GM23248 (cell line): ENCODE measurements at regions not wholly inside any gene's neighbourhood (a gene's known extent, or its start where the extent isn't known, plus 50 kb on each side); places are given as distances from the start of the nearest gene placed in this dataset.

ENCODE experiments used
- DNase-seq: peaks from one replicate; pipeline ENCODE4 v3.0.0-alpha.2; 2015
- H2AFZ ChIP-seq: fragments of 200-600 bp; sonication (generic); 2 replicates; pipeline ENCODE4 v1.6.1; 2016; ENCODE audit warnings: antibody characterized with exemption
- H3F3A ChIP-seq: fragments of 200-600 bp; sonication (generic); 2 replicates; pipeline ENCODE4 v1.6.1; 2016; ENCODE audit warnings: mild to moderate bottlenecking, antibody characterized with exemption, mixed run types; ENCODE audit not compliant: insufficient read depth
- H3K27ac ChIP-seq: fragments of 200-600 bp; sonication (generic); 2 replicates; pipeline ENCODE4 v1.5.1; 2016; ENCODE audit warnings: mild to moderate bottlenecking
- H3K27me3 ChIP-seq: fragments of 200-600 bp; sonication (generic); replicated peaks from 2 replicates; pipeline ENCODE4 v1.6.1; 2016; ENCODE audit warnings: mild to moderate bottlenecking; ENCODE audit not compliant: insufficient read depth
- H3K36me3 ChIP-seq: fragments of 200-600 bp; sonication (generic); 2 replicates; pipeline ENCODE4 v1.6.1; 2016; ENCODE audit warnings: low read depth, mild to moderate bottlenecking
- H3K4me1 ChIP-seq: fragments of 200-600 bp; sonication (generic); 2 replicates; pipeline ENCODE4 v1.6.1; 2016; ENCODE audit warnings: mild to moderate bottlenecking; ENCODE audit not compliant: insufficient read depth
- H3K4me2 ChIP-seq: fragments of 200-600 bp; sonication (generic); one replicate; pipeline ENCODE4 v1.6.1; 2016; ENCODE audit warnings: mild to moderate bottlenecking; ENCODE audit not compliant: unreplicated experiment
- H3K4me3 ChIP-seq: fragments of 200-600 bp; sonication (generic); 2 replicates; pipeline ENCODE4 v1.5.1; 2016; ENCODE audit warnings: mild to moderate bottlenecking
- H3K79me2 ChIP-seq: fragments of 200-600 bp; sonication (generic); 2 replicates; pipeline ENCODE4 v1.6.1; 2016; ENCODE audit warnings: mild to moderate bottlenecking; ENCODE audit not compliant: insufficient read depth
- H3K9ac ChIP-seq: fragments of 200-600 bp; sonication (generic); 2 replicates; pipeline ENCODE4 v1.6.1; 2016; ENCODE audit warnings: mild to moderate bottlenecking
- H3K9me2 ChIP-seq: fragments of 200-600 bp; sonication (generic); 2 replicates; pipeline ENCODE4 v1.6.1; 2016; ENCODE audit warnings: mixed run types, mild to moderate bottlenecking, moderate library complexity; ENCODE audit not compliant: insufficient read depth
- H3K9me3 ChIP-seq: fragments of 200-600 bp; sonication (generic); one replicate; pipeline ENCODE4 v1.6.1; 2017; ENCODE audit warnings: low read depth
- H4K20me1 ChIP-seq: fragments of 200-600 bp; sonication (generic); 2 replicates; pipeline ENCODE4 v1.6.0; 2016; ENCODE audit not compliant: insufficient read depth
- EZH2 ChIP-seq: fragments of 200-600 bp; sonication (generic); IDR thresholded peaks from 2 replicates; pipeline ENCODE4 v1.6.1; 2018; ENCODE audit warnings: antibody characterized with exemption, mild to moderate bottlenecking; ENCODE audit not compliant: insufficient read depth, poor library complexity, severe bottlenecking
- EZH2phosphoT487 ChIP-seq: fragments of 200-600 bp; sonication (generic); IDR thresholded peaks from 2 replicates; pipeline ENCODE4 v1.6.1; 2018; ENCODE audit warnings: antibody characterized with exemption, moderate library complexity, mild to moderate bottlenecking, low read depth; ENCODE audit not compliant: insufficient read depth
- WGBS, 2 experiments: methylation state at CpG; one replicate each; pipeline ENCODE4 v1.1.6; 2015 to 2017; ENCODE audit warnings: low lambda C conversion rate in 2 of 2, low coverage in 1 of 2; ENCODE audit errors: missing lambda C conversion rate in 2 of 2; 5-methylcytosine and 5-hydroxymethylcytosine counted together
- in situ Hi-C: fragments of 300-500 bp; cut with MboI; formaldehyde crosslinking; loops from 2 replicates; pipeline ENCODE4 v1.15.0; 2020

DNA sequence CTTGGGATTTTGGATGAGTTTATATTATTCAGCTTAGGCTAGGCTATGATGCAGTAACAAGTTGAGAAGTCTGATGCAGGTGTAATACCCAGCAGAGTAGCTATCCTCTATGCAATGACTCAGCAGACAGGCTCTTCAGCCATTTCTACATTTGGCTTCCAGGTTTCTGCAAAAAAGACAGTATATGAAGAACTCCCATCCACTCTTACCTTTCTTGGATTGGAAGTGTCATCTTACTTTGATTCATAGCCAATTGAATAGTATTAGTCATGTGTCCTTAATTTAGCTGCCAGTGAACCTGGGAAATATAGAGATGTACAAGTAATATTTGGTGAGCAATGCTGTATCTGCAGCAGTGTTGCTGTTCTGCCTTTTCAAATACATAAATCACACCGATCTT, 127.8 kb upstream of the NPSR1 start:
- Histone ChIP-seq H3K27me3 (no peaks in the 10 kb centered on the region), H3K9ac (no peak overlapping the region), H3F3A (no peaks in the 10 kb centered on the region), H3K27ac (no peak overlapping the region), H4K20me1 (no peaks in the 10 kb centered on the region), H3K9me2 (no peaks in the 10 kb centered on the region; the same call in 1 of the 2 replicates), H3K4me3 (no peak overlapping the region), H3K9me3 (no peaks in the 10 kb centered on the region), H3K4me1 (no peaks in the 10 kb centered on the region), H3K36me3 (no peaks in the 10 kb centered on the region), H3K4me2 (no peak overlapping the region), H3K79me2 (no peaks in the 10 kb centered on the region), H2AFZ (no peak overlapping the region)
- in situ Hi-C loops, result no loop called here
- 0 to 2% methylated on average over 1 of the region's 1 CpG for WGBS, 2 experiments
- TF ChIP-seq EZH2phosphoT487 (no peak), EZH2 (no peak)
- no peak for DNase-seq

DNA sequence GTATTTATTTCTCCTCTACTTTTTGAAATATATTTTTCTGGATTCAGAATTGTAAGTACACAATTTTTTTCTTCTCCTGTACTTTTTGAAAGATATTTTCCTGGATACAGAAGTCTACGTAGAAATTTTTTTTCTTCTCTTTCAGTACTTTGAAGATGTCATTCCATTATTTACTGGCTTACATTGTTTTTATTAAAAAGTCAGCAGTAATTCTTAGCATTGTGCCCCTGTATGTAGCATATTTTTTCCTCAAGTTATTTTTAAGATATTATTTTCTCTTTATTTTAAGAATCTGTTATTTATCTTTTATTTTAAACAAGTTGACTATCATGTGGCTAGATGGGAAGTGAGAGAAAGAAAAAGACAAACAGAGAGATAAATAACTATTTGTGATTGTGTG, 119.0 kb upstream of the NPSR1 start:
- Histone ChIP-seq H3K27me3 (no peaks in the 10 kb centered on the region), H3F3A (no peaks in the 10 kb centered on the region), H3K27ac (no peak overlapping the region), H3K4me1 (no peaks in the 10 kb centered on the region), H3K4me2 (no peak overlapping the region), H3K9me3 (no peaks in the 10 kb centered on the region), H3K4me3 (no peak overlapping the region), H2AFZ (no peak overlapping the region), H4K20me1 (no peaks in the 10 kb centered on the region), H3K36me3 (no peaks in the 10 kb centered on the region), H3K79me2 (no peaks in the 10 kb centered on the region), H3K9ac (no peak overlapping the region), H3K9me2 (no peaks in the 10 kb centered on the region)
- WGBS, 2 experiments, result 24 to 43% methylated on average over 1 of the region's 1 CpG
- TF ChIP-seq EZH2phosphoT487 (no peak), EZH2 (no peak)
- in situ Hi-C loops, result no loop called here
- DNase-seq, result no peak

DNA sequence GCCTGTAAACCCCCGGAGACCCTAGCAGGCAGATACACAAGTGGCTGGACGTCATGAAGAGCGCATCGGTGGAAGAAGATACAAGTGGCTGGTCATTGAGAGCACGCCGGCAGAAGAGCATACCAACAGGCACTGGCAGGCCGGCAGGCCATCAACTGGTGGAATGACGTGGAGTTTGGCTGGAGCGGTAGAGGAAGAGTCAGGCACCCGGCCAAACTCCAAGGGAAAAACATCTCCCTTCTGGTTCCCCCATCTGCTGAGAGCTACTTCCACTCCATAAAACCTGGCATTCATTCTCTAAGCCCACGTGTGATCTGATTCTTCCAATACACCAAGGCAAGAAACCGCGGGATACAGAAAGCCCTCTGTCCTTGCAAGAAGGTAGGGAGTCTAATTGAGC, 113.4 kb upstream of the NPSR1 start:
- Histone ChIP-seq H3K9ac (no peak overlapping the region), H3K4me3 (no peak overlapping the region), H3K79me2 (no peaks in the 10 kb centered on the region), H3K4me1 (no peaks in the 10 kb centered on the region), H3K4me2 (no peak overlapping the region), H3K27me3 (no peaks in the 10 kb centered on the region; the same call in 1 of the 2 replicates), H4K20me1 (no peaks in the 10 kb centered on the region), H3K27ac (no peak overlapping the region), H3K36me3 (no peaks in the 10 kb centered on the region), H2AFZ (no peak overlapping the region), H3F3A (no peaks in the 10 kb centered on the region), H3K9me2 (peaks cover 4% of the 10 kb centered on the region), H3K9me3 (no peaks in the 10 kb centered on the region)
- in situ Hi-C loops, result no loop called here
- no peak for DNase-seq
- TF ChIP-seq EZH2phosphoT487 (no peak), EZH2 (no peak)
- 60 to 65% methylated on average over 13 of the region's 13 CpGs for WGBS, 2 experiments

DNA sequence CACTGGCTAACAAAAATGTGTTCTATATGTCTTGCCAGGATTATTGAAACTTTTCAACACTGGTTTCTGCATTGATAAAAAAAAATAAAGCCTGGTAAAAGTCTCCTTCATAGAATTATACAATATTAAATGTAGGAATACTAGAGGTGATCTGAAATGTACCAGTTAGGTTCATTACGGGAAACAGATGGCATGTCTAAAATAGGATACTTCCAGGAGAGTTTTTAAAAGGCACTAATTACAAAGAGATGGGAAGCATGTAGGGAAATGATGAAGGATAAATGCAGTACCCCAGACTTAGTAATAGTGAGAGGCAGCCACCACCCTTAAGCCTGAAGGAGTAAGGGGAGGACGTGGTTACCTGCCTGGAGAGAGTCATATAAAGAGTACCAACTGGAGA, 107.0 kb upstream of the NPSR1 start:
- no peak overlapping the region for H3K27ac ChIP-seq
- 17 to 20% methylated on average over 2 of the region's 2 CpGs for WGBS, 2 experiments
- H3K9me3 ChIP-seq, result no peaks in the 10 kb centered on the region
- H3K9me2 ChIP-seq, result peaks cover 4% of the 10 kb centered on the region
- H3K79me2 ChIP-seq, result no peaks in the 10 kb centered on the region
- H3K36me3 ChIP-seq, result no peaks in the 10 kb centered on the region
- H3K4me2 ChIP-seq, result no peak overlapping the region
- H3K9ac ChIP-seq, result no peak overlapping the region
- no peaks in the 10 kb centered on the region for H4K20me1 ChIP-seq
- no peak for DNase-seq
- in situ Hi-C loops, result no loop called here
- no peaks in the 10 kb centered on the region for H3F3A ChIP-seq
- no peaks in the 10 kb centered on the region for H3K4me1 ChIP-seq
- TF ChIP-seq EZH2phosphoT487, result no peak
- no peak for TF ChIP-seq EZH2
- no peak overlapping the region for H3K4me3 ChIP-seq
- H2AFZ ChIP-seq, result no peak overlapping the region
- H3K27me3 ChIP-seq, result no peaks in the 10 kb centered on the region; the same call in 1 of the 2 replicates

DNA sequence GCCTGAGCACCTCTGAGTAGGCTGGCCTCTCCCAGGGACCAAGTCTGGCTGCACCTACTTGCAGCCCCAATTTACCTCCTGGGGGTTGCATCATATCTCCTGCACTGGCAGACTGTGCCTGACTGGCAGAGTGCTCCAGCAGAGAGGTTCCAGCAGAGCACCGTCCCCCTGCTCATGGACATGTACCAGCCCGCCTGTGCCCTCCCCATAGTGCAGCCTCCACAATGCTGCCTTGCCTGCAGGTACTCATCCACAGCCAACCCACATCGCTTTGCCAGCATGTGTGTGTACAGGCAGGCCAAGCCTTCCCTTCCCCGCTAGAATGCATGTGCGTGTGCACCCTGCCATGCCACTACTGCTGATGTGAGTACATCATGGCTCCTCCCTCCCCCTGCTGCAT, 105.5 kb upstream of the NPSR1 start:
- Histone ChIP-seq H3K4me3 (no peak overlapping the region), H3K9ac (no peak overlapping the region), H3K27ac (no peak overlapping the region), H3K9me3 (no peaks in the 10 kb centered on the region), H3K27me3 (no peaks in the 10 kb centered on the region), H3K9me2 (no peaks in the 10 kb centered on the region; the same call in 1 of the 2 replicates), H3K36me3 (no peaks in the 10 kb centered on the region), H3F3A (no peaks in the 10 kb centered on the region), H2AFZ (no peak overlapping the region), H3K79me2 (no peaks in the 10 kb centered on the region), H3K4me2 (no peak overlapping the region), H3K4me1 (no peaks in the 10 kb centered on the region), H4K20me1 (no peaks in the 10 kb centered on the region)
- no peak for DNase-seq
- WGBS, 2 experiments, result 44 to 47% methylated on average over 5 of the region's 5 CpGs
- in situ Hi-C loops, result no loop called here
- TF ChIP-seq EZH2phosphoT487 (no peak), EZH2 (no peak)
